ENCODE measurements at regions not wholly inside any gene's neighbourhood (a gene's known extent, or its start where the extent isn't known, plus 50 kb on each side); places are given as distances from the start of the nearest gene placed in this dataset.

DNA sequence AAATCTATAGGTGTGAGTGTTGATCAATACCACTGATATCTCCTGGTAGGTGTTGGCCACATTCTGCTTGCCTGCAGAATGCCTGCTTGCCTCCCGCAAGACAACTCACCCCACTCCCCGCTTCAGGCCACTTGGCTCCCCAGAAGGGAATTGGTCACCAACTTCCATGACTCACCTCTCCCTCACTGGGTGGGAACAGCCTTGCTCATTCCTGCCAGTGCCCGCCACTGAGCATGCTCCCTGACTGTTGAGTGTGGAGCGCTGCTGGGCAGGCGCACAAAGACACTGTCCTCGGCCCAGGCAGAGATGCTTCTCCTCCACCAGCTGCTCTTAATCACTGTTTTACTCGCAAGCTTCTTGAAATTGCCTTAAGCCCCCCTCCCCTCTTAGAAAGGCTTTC lies 57.3 kb upstream of the PPP2R3A start:
- TF ChIP-seq, protein P1, sequence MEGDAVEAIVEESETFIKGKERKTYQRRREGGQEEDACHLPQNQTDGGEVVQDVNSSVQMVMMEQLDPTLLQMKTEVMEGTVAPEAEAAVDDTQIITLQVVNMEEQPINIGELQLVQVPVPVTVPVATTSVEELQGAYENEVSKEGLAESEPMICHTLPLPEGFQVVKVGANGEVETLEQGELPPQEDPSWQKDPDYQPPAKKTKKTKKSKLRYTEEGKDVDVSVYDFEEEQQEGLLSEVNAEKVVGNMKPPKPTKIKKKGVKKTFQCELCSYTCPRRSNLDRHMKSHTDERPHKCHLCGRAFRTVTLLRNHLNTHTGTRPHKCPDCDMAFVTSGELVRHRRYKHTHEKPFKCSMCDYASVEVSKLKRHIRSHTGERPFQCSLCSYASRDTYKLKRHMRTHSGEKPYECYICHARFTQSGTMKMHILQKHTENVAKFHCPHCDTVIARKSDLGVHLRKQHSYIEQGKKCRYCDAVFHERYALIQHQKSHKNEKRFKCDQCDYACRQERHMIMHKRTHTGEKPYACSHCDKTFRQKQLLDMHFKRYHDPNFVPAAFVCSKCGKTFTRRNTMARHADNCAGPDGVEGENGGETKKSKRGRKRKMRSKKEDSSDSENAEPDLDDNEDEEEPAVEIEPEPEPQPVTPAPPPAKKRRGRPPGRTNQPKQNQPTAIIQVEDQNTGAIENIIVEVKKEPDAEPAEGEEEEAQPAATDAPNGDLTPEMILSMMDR (IDR thresholded peaks at IDR 0.05): no peak
- TF ChIP-seq POLR2A (IDR thresholded peaks at IDR 0.05): no peak
